ENCODE measurements at regions not wholly inside any gene's neighbourhood (a gene's known extent, or its start where the extent isn't known, plus 50 kb on each side); places are given as distances from the start of the nearest gene placed in this dataset.

DNA sequence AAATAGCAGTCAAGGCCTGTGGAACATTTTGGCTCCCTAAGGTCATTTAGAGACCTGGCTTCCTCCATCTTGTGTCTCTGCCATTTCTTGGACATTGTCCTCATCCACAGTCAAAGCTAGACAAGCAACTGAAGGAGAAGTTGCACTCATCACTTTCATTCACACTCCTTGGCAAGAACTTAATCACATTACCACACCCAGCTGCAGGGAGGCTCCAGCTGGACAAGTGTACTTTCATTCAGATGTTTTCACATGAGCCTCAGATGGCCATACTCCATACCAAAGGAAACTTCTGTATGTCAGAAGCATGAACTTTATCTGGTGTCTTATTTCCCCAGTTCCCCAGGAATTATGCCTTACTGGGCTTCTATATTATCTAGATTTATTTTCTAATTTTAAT, 537.4 kb downstream of the TMEM135 start:
- no peaks in the 10 kb centered on the region for H3K4me1 ChIP-seq (ENCODE audit: control insufficient read depth in 1 of 2, insufficient read depth in 2 of 2, low read length in 2 of 2)
- H3K4me3 ChIP-seq (replicated peaks in 1 of 2; ENCODE audit: low read depth in 1 of 2, low read length in 2 of 2): no peak overlapping the region
- ATAC-seq: no peak
- H3K9me2 ChIP-seq (ENCODE audit: insufficient read depth): no peaks in the 10 kb centered on the region
- H3K27ac ChIP-seq (ENCODE audit: low read depth, low read length): no peak overlapping the region
- RAD21 ChIA-PET (ENCODE audit: low non-redundant PET in 1 of 2, low total read pairs in 2 of 2, uncharacterized antibody in 2 of 2, unreplicated experiment in 2 of 2): no interaction called here
- H3K9ac ChIP-seq (ENCODE audit: low read length): no peak overlapping the region
- no peaks in the 10 kb centered on the region for H3K9me3 ChIP-seq (ENCODE audit: control insufficient read depth in 1 of 2, insufficient read depth in 1 of 2, low read depth in 1 of 2, low read length in 2 of 2)
- no peaks in the 10 kb centered on the region for H4K20me1 ChIP-seq (ENCODE audit: insufficient read depth)
- CTCF ChIA-PET: no interaction called here
- no peak overlapping the region for H3K4me2 ChIP-seq (ENCODE audit: low read length)
- TF ChIP-seq CBX3 (IDR thresholded peaks at IDR 0.05; ENCODE audit: low read depth) (no peak), EZH2phosphoT487 (IDR thresholded peaks at IDR 0.05; ENCODE audit: borderline replicate concordance) (no peak), MAX (IDR thresholded peaks at IDR 0.05) (no peak), FOSL1 (IDR thresholded peaks at IDR 0.05; ENCODE audit: low read depth) (no peak), CEBPB (IDR thresholded peaks at IDR 0.05; ENCODE audit: low read depth) (no peak), EZH2 (IDR thresholded peaks at IDR 0.05) (no peak), JUND (IDR thresholded peaks at IDR 0.05) (no peak), YY1 (IDR thresholded peaks at IDR 0.05; ENCODE audit: extremely low read depth, insufficient replicate concordance, low read depth, low read length) (no peak), SP1 (IDR thresholded peaks at IDR 0.05; ENCODE audit: low read depth) (no peak), ATF3 (IDR thresholded peaks at IDR 0.05) (no peak), SIN3A (IDR thresholded peaks at IDR 0.05; ENCODE audit: low read depth) (no peak), ELF1 (IDR thresholded peaks at IDR 0.05; ENCODE audit: borderline replicate concordance, low read depth) (no peak), TCF7L2 (IDR thresholded peaks at IDR 0.05; ENCODE audit: borderline replicate concordance, extremely low read depth, insufficient read depth, insufficient read length) (no peak), ZFX (IDR thresholded peaks at IDR 0.05) (no peak)
- TF ChIP-seq, protein P1, sequence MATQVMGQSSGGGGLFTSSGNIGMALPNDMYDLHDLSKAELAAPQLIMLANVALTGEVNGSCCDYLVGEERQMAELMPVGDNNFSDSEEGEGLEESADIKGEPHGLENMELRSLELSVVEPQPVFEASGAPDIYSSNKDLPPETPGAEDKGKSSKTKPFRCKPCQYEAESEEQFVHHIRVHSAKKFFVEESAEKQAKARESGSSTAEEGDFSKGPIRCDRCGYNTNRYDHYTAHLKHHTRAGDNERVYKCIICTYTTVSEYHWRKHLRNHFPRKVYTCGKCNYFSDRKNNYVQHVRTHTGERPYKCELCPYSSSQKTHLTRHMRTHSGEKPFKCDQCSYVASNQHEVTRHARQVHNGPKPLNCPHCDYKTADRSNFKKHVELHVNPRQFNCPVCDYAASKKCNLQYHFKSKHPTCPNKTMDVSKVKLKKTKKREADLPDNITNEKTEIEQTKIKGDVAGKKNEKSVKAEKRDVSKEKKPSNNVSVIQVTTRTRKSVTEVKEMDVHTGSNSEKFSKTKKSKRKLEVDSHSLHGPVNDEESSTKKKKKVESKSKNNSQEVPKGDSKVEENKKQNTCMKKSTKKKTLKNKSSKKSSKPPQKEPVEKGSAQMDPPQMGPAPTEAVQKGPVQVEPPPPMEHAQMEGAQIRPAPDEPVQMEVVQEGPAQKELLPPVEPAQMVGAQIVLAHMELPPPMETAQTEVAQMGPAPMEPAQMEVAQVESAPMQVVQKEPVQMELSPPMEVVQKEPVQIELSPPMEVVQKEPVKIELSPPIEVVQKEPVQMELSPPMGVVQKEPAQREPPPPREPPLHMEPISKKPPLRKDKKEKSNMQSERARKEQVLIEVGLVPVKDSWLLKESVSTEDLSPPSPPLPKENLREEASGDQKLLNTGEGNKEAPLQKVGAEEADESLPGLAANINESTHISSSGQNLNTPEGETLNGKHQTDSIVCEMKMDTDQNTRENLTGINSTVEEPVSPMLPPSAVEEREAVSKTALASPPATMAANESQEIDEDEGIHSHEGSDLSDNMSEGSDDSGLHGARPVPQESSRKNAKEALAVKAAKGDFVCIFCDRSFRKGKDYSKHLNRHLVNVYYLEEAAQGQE (IDR thresholded peaks at IDR 0.05; ENCODE audit: low read depth): no peak
- TF ChIP-seq, protein P2, sequence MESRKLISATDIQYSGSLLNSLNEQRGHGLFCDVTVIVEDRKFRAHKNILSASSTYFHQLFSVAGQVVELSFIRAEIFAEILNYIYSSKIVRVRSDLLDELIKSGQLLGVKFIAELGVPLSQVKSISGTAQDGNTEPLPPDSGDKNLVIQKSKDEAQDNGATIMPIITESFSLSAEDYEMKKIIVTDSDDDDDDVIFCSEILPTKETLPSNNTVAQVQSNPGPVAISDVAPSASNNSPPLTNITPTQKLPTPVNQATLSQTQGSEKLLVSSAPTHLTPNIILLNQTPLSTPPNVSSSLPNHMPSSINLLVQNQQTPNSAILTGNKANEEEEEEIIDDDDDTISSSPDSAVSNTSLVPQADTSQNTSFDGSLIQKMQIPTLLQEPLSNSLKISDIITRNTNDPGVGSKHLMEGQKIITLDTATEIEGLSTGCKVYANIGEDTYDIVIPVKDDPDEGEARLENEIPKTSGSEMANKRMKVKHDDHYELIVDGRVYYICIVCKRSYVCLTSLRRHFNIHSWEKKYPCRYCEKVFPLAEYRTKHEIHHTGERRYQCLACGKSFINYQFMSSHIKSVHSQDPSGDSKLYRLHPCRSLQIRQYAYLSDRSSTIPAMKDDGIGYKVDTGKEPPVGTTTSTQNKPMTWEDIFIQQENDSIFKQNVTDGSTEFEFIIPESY (IDR thresholded peaks at IDR 0.05; ENCODE audit: extremely low read depth, insufficient replicate concordance, low read length): no peak
- peaks cover 13% of the 10 kb centered on the region; the same call in 1 of the 2 replicates for H3K27me3 ChIP-seq (ENCODE audit: insufficient read depth, low read length)
- no TSS peak for BruUV-seq (replicated peaks)
- no peaks in the 10 kb centered on the region for H3K79me2 ChIP-seq (ENCODE audit: insufficient read depth, low read length)
- no peak for DNase-seq (ENCODE audit: low read depth, low spot score)
- POLR2A ChIA-PET: no interaction called here
- intact Hi-C loops (cut with micrococcal nuclease): no loop called here
- no peaks in the 10 kb centered on the region for H3K36me3 ChIP-seq (ENCODE audit: control insufficient read depth in 1 of 2, insufficient read depth in 2 of 2, low read length in 2 of 2)
- H2AFZ ChIP-seq (ENCODE audit: low read depth, low read length, poor library complexity, severe bottlenecking): no peak overlapping the region

Measured in HCT116 (cell line).